MM.1S (cell line): ENCODE measurements at regions not wholly inside any gene's neighbourhood (a gene's known extent, or its start where the extent isn't known, plus 50 kb on each side); places are given as distances from the start of the nearest gene placed in this dataset.

ENCODE experiments used
- CTCF ChIP-seq: fragments of 300-600 bp; sonication (generic); IDR thresholded peaks from 2 replicates; pipeline ENCODE4 v1.5.1; 2016; ENCODE audit warnings: antibody characterized with exemption, low read length, mixed read lengths
- EZH2 ChIP-seq: fragments of 300-600 bp; sonication (generic); optimal IDR thresholded peaks from 2 replicates; pipeline ENCODE3; 2017; ENCODE audit warnings: low read depth, mild to moderate bottlenecking, antibody characterized with exemption, low read length, mixed read lengths

- TF ChIP-seq CTCF (no peak), EZH2 (no peak)
Observed at GRCh38 chr20:55918471-55918870, 86.8 kb downstream of the CBLN4 start.
